IPS DF 4.7 (cell line): ENCODE measurements at regions not wholly inside any gene's neighbourhood (a gene's known extent, or its start where the extent isn't known, plus 50 kb on each side); places are given as distances from the start of the nearest gene placed in this dataset.
A peak's percentile ranks its signal among the peaks of the same experiment; 100 is the strongest.
"Not testable (repeated sequence)": the region's sequence is repeated elsewhere in the genome, so short reads cannot be mapped to it uniquely, and the experiment has no call there.

Experiments used
- DNase-seq: peaks from one replicate; pipeline ENCODE4 v3.0.0-alpha.2; 2013; ENCODE audit warnings: low spot score; ENCODE audit errors: extremely low read depth

- no peak for DNase-seq
These were observed 1562.9 kb downstream of the OLFM4 start for GRCh38 chr13:54591540-54591939.

DNA sequence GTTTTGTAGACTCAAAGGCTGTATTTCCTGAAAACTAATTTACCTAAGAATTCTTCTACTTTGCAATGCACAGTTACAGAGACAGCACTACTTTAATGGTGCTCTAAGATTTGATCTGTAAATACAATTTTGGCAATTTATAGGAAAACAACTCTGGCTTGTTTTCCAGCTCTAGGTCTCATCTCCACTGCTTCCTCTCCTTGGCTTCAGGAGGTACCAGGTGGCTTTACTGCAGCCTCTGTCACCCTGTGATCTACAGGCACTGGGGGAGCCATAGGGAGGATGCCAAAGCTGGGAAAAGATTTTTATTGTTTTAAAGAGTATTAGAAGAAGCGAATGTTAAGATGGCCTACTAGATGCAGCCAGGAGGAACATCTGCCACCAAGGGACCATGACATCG is 1563.6 kb downstream of the OLFM4 start:
- DNase-seq = no peak

- no peak for DNase-seq
These were observed 1564.9 kb downstream of the OLFM4 start for GRCh38 chr13:54593504-54593903.

DNA sequence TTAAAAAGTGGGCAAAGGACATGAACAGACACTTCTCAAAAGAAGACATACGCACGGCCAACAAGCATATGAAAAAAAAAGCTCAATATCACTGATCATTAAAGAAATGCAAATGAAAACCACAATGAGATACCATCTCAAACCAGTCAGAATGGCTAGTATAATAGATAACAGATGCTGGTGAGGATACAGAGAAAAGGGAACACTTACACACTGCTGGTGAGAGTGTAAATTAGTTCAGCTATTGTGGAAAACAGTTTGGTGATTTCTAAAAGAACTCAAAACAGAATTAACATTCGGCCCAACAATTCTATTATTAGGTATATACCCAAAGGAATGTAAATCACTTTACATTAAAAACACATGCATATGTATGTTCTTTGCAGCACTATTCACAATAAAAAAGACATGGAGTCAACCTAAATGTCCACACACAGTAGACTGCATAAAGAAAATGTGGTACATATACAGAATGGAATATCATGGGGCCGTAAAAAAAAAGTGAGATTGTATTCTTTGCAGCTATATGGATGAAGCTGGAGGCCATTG is 1569.0 kb downstream of the OLFM4 start:
- no peak for DNase-seq

DNA sequence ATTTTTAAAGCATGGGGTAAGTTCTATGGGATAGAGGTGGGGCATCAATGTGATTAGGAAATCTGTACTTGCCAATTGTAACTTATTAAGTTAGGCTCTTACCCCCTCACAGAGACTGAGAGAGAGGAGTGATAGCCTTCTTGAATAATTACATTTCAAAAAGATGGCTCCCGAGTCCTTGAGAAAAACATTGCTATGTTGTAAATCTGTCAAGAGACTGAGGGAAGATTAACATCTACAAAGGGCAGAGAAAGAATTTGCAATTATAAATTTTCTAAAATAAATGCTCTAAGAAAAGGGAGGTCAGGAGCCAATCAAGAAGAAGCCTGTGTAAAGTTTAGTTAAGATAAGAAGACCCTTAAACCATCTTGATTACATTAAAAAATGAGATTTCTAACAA is 1570.8 kb downstream of the OLFM4 start:
- DNase-seq = no peak

GRCh38 chr13:54606944-54607343 is 1578.3 kb downstream of the OLFM4 start:
- no peak for DNase-seq

DNA sequence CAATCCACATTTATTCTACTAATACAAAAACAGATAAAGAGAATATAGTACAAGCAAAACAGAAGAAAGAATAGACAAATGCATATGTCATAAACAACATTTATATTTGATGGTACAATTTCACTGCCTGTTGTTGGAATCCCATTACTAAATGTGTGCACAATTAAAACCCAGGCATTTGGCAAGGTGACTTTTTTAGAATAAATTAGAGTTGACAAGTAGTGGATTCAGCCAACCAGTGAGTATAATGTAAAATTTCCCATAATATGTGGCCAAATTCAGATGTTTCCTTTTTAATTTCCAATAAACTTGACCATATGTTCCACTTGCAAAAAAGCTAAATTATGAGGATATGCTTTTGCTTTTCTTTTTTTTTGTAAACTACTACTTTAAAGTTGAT is 1578.8 kb downstream of the OLFM4 start:
- no peak for DNase-seq

- DNase-seq = no peak
These were observed 1582.8 kb downstream of the OLFM4 start for GRCh38 chr13:54611390-54611789.

- DNase-seq = no peak
These were observed 1586.1 kb downstream of the OLFM4 start for GRCh38 chr13:54614726-54615125.

DNA sequence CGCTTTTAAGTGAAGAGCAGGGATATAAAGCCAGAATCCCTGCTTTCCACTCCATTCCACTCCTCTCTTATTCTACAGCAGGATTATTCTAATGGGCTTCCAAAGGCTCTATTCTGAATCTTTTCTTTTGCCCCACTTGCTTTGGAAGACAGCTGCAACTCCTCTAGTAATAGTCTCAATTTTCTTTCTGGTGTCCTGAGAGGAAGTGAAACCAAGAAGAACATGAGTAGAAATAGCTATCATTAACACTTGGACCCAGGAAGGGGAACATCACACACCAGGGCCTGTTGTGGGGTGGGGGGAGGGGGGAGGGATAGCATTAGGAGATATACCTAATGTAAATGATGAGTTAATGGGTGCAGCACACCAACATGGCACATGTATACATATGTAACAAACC is 1597.9 kb downstream of the OLFM4 start:
- not testable (repeated sequence) for DNase-seq

DNA sequence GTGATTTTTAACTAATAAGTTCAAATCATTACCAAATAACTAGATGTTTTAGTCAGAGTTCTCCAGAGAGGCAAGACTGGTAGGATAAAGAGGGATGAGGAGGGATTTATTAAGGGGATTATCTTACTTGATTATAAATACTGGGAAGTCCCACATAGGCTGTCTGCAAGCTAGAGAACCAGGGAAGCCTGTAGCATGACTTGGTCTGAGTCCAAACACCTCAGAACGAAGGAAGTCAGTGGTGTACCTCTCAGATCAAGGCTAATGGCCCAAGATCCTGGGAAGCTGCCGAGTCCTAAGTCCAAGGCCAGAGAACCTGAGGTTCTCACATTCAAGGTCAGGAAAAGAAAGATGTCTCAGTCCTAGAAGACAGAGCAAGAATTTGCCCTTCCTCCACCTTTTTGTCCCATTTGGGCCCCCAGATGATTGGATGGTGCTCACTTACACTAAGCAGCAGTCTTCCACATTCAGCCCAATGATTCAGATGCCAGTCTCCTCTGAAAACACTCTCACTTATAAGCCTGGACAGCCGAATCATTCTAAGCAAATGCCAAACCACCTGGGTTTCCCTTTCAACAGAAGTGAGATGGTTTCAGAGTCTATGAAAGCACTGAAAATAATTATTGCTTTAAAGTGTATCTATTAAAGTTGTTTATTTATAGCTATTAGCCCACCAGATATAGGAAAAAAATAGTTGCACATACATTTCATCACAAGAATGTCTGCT is 1599.2 kb downstream of the OLFM4 start:
- no peak for DNase-seq

GRCh38 chr13:54628383-54628782 is 1599.8 kb downstream of the OLFM4 start:
- no peak for DNase-seq

- no peak for DNase-seq
These were observed 1604.8 kb downstream of the OLFM4 start for GRCh38 chr13:54633456-54633855.

GRCh38 chr13:54636231-54636630 is 1607.6 kb downstream of the OLFM4 start:
- no peak for DNase-seq

GRCh38 chr13:54637366-54637765 is 1608.8 kb downstream of the OLFM4 start:
- DNase-seq = peak; percentile 41

DNA sequence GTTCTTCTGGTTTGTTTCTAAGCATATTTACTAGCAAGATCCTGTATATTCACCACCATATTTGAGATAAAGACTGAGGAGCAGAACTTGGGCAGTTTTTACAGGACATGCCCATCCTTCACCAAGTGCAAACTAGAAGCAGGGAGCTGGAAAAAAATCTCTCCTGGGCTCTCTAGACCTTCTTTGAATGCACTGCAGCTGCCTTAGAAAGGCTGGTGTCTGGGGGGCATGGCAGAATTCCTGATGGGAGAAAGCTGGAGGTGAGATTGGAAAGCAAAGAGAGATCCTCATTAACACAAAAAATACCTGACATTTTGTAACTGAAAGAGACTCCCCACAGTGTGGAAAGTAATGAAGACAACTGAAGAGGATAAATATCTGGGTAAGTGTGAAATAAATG is 1612.1 kb downstream of the OLFM4 start:
- no peak for DNase-seq

DNA sequence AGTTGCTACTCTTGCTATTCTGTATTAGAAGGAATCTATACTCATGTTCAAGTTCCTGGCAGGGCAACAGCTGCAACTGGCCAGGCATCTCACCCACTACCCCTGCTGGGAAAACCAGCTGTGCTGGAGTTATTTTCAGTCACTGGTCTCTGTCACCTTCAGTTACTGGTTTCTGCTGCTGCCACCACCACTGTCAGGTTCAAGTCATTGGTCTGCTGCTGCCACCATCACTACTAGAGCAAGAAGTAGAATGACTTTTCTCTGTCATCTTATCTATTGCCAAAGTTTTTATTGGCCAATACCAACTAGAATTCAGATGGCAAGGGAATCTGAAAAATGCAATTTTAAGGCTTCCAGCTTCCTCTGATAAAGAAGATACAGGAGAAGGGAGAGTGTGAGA is 1615.2 kb downstream of the OLFM4 start:
- DNase-seq = no peak

- no peak for DNase-seq
These were observed 1618.7 kb downstream of the OLFM4 start for GRCh38 chr13:54647275-54647674.

- no peak for DNase-seq
These were observed 1629.0 kb downstream of the OLFM4 start for GRCh38 chr13:54657588-54657987.

DNA sequence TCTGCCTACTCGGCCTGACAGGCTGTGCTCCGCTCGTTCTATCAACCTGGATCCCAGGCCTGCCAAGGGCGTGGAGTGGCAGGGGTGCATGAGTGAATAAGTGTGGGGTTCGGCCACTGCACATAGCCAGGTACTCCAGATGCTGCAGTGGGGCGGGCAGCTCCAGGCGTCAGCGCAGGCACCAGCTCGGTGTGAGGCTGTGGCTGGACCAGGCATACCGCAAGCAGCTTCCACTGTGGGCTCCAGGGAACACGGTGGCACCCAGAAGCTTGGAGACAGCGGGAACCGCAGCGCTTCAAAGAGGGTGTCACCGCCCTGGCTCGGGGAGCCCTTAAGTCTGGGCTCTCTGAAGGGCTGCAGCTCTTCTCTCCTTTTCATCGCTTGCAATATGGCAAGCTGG is 1630.2 kb downstream of the OLFM4 start:
- no peak for DNase-seq

DNA sequence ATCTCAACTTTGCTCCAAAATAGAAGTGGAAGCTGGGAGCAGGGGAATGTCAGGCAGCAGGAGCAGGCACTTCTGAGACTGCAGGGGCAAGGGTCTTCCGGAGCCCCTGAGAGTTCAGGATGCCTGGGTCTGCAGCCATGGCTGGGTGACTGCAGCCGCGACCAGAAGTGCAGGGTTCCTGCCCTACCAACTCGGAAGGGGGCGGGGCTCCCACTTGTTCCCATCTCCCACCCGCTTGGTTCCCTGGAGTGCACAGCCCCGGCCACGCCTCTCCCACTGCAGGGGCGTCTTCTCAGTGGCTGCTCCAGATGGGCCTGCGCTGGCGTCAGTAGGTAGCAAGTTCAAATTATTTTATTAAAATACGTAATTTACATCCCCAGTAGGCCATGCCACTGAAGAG is 1631.7 kb downstream of the OLFM4 start:
- DNase-seq = no peak

DNA sequence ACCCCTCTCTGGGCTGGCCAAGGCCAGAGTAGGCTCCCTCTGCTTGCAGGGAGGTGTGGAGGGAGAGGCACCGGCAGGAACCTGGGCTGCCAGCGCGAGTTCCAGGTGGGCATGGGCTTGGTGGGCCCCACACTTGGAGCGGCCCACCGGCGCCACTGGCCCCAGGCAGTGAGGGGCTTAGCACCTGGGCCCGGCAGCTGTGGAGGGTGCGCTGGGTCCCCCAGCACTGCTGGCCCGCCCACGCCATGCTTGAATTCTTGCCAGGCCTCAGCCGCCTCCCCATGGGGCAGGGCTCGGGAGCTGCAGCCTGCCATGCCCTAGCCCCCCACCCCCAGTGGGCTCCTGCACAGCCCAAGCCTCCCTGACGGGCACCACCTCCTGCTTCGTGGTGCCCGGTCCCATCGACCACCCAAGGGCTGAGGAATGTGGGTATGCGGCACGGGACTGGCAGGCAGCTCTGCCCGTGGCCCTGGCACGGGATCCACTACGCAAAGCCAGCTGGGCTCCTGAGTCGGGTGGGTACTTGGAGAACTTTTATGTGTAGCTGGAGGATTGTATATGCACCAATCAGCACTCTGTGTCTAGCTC is 1648.0 kb downstream of the OLFM4 start:
- no peak for DNase-seq

- no peak for DNase-seq
These were observed 1653.6 kb downstream of the OLFM4 start for GRCh38 chr13:54682184-54682583.
